HEK293 (cell line): ENCODE measurements at regions not wholly inside any gene's neighbourhood (a gene's known extent, or its start where the extent isn't known, plus 50 kb on each side); places are given as distances from the start of the nearest gene placed in this dataset.
A peak's percentile ranks its signal among the peaks of the same experiment; 100 is the strongest.
"Not testable (repeated sequence)": the region's sequence is repeated elsewhere in the genome, so short reads cannot be mapped to it uniquely, and the experiment has no call there.

Experiments
- CTCF ChIA-PET: fragments of 350-600 bp; formaldehyde crosslinking; extraction: SDS; loops from one replicate; lab custom pipeline; 2021; ENCODE audit warnings: antibody characterized with exemption; lab: Yijun Ruan, JAX
- POLR2A ChIA-PET: fragments of 300-600 bp; formaldehyde crosslinking; extraction: SDS; loops from one replicate; lab custom pipeline; 2020; ENCODE audit warnings: antibody characterized with exemption, inconsistent platforms; lab: Yijun Ruan, JAX
- H3K27ac ChIP-seq: fragments of 200-500 bp; sonication (Bioruptor generic); 2 replicates; pipeline ENCODE4 v1.5.1; 2014; ENCODE audit warnings: low read depth, low read length, control low read depth, inconsistent platforms; ENCODE audit errors: extremely low read depth
- H3K36me3 ChIP-seq, 2 experiments: fragments of 200-500 bp in 1 of 2; sonication (Bioruptor generic) in 1 of 2; 1 replicate in 1 of 2; 2 replicates in 1 of 2; pipeline ENCODE4 v1.5.1; 2014 to 2017; ENCODE audit warnings: inconsistent platforms in 2 of 2, low read length in 2 of 2; ENCODE audit not compliant: control insufficient read depth in 2 of 2, insufficient read depth in 1 of 2
- H3K4me1 ChIP-seq: fragments of 200-500 bp; sonication (Bioruptor generic); 2 replicates; pipeline ENCODE4 v1.5.1; 2014; ENCODE audit warnings: mild to moderate bottlenecking, low read length, inconsistent platforms; ENCODE audit not compliant: control insufficient read depth, insufficient read depth
- H3K4me3 ChIP-seq: 2 replicates; pipeline ENCODE4 v1.5.1; 2011; ENCODE audit warnings: low read depth, mild to moderate bottlenecking, control low read depth, low read length, moderate library complexity
- H3K9me3 ChIP-seq: fragments of 200-500 bp; sonication (Bioruptor generic); 2 replicates; pipeline ENCODE4 v1.5.1; 2014; ENCODE audit warnings: low read depth, low read length, inconsistent platforms; ENCODE audit not compliant: control insufficient read depth, insufficient read depth
- PRDM1 ChIP-seq: fragments of 450-650 bp; formaldehyde crosslinking; IDR thresholded peaks from 2 replicates; pipeline ENCODE4; 2016; ENCODE audit warnings: missing biosample characterization, missing genetic modification characterization
- SCRT1 ChIP-seq: fragments of 450-650 bp; formaldehyde crosslinking; IDR thresholded peaks from 2 replicates; pipeline ENCODE4 v1.5.1; 2016; ENCODE audit warnings: missing biosample characterization, missing genetic modification characterization, borderline replicate concordance
- ZEB2 ChIP-seq: fragments of 450-650 bp; formaldehyde crosslinking; IDR thresholded peaks from 2 replicates; pipeline ENCODE4 v1.5.1; 2016; ENCODE audit warnings: missing biosample characterization, missing genetic modification characterization
- ZNF112 ChIP-seq: fragments of 450-650 bp; formaldehyde crosslinking; IDR thresholded peaks from 2 replicates; pipeline ENCODE4 v1.5.0; 2017; ENCODE audit warnings: missing biosample characterization, missing genetic modification characterization
- ZNF121 ChIP-seq: fragments of 450-650 bp; formaldehyde crosslinking; IDR thresholded peaks from 2 replicates; pipeline ENCODE4 v1.5.1; 2016; ENCODE audit warnings: missing biosample characterization, missing genetic modification characterization
- ZNF274 ChIP-seq, 2 experiments: fragments of 200-500 bp in 1 of 2; fragments of 450-650 bp in 1 of 2; sonication (Bioruptor generic) in 1 of 2; formaldehyde crosslinking in 1 of 2; IDR thresholded peaks; 2 replicates each; pipeline versions ENCODE4 v1.5.1 to v1.6.1; 2014 to 2016; ENCODE audit warnings: borderline replicate concordance in 1 of 2, inconsistent platforms in 1 of 2, low read length in 1 of 2, missing biosample characterization in 1 of 2, missing genetic modification characterization in 1 of 2
- ZNF324 ChIP-seq: fragments of 450-650 bp; formaldehyde crosslinking; IDR thresholded peaks from 2 replicates; pipeline ENCODE4 v1.5.1; 2016; ENCODE audit warnings: missing biosample characterization, missing genetic modification characterization
- ZNF341 ChIP-seq: fragments of 450-650 bp; formaldehyde crosslinking; IDR thresholded peaks from 2 replicates; pipeline ENCODE4; 2016; ENCODE audit warnings: low read depth, missing biosample characterization, missing genetic modification characterization
- ZNF473 ChIP-seq: fragments of 450-650 bp; formaldehyde crosslinking; IDR thresholded peaks from 2 replicates; pipeline ENCODE4 v1.5.1; 2017; ENCODE audit warnings: missing biosample characterization, missing genetic modification characterization
- ZNF488 ChIP-seq: fragments of 450-650 bp; formaldehyde crosslinking; IDR thresholded peaks from 2 replicates; pipeline ENCODE4 v1.5.1; 2016; ENCODE audit warnings: missing biosample characterization, missing genetic modification characterization
- ZNF529 ChIP-seq: fragments of 450-650 bp; formaldehyde crosslinking; IDR thresholded peaks from 2 replicates; pipeline ENCODE4 v1.5.1; 2017; ENCODE audit warnings: missing genetic modification characterization, missing biosample characterization; ENCODE audit not compliant: insufficient replicate concordance
- ZNF544 ChIP-seq: fragments of 450-650 bp; formaldehyde crosslinking; IDR thresholded peaks from 2 replicates; pipeline ENCODE4 v1.5.0; 2017; ENCODE audit warnings: missing biosample characterization, missing genetic modification characterization
- ZNF555 ChIP-seq: fragments of 450-650 bp; formaldehyde crosslinking; conservative IDR thresholded peaks from 2 replicates; pipeline ENCODE4 v1.5.1; 2017; ENCODE audit warnings: missing biosample characterization, mild to moderate bottlenecking, missing genetic modification characterization, inconsistent platforms
- ZNF561 ChIP-seq: fragments of 450-650 bp; IDR thresholded peaks from 2 replicates; pipeline ENCODE4 v1.5.1; 2018; ENCODE audit warnings: missing biosample characterization, missing genetic modification characterization, borderline replicate concordance
- ZSCAN16 ChIP-seq: fragments of 450-650 bp; formaldehyde crosslinking; IDR thresholded peaks from 2 replicates; pipeline ENCODE4 v1.5.1; 2016; ENCODE audit warnings: missing biosample characterization, missing genetic modification characterization
- ZSCAN30 ChIP-seq: fragments of 450-650 bp; IDR thresholded peaks from 2 replicates; pipeline ENCODE4 v1.5.1; 2018; ENCODE audit warnings: missing biosample characterization, mild to moderate bottlenecking, missing genetic modification characterization, moderate library complexity
- TF ChIP-seq, protein P1 (sequence below): fragments of 450-650 bp; formaldehyde crosslinking; IDR thresholded peaks from 2 replicates; pipeline ENCODE4 v1.5.1; 2017; ENCODE audit warnings: missing biosample characterization, mild to moderate bottlenecking, missing genetic modification characterization, moderate library complexity
- TF ChIP-seq, protein P2 (sequence below): fragments of 450-650 bp; formaldehyde crosslinking; IDR thresholded peaks from 2 replicates; pipeline ENCODE4 v1.5.1; 2017; ENCODE audit warnings: missing biosample characterization, missing genetic modification characterization
- TF ChIP-seq, protein P3 (sequence below): fragments of 450-650 bp; formaldehyde crosslinking; IDR thresholded peaks from 2 replicates; pipeline ENCODE4 v1.5.1; 2016; ENCODE audit warnings: missing biosample characterization, missing genetic modification characterization, low read depth
- TF ChIP-seq, protein P4 (sequence below): fragments of 450-650 bp; formaldehyde crosslinking; IDR thresholded peaks from 2 replicates; pipeline ENCODE4 v1.5.1; 2016; ENCODE audit warnings: missing biosample characterization, missing genetic modification characterization

DNA sequence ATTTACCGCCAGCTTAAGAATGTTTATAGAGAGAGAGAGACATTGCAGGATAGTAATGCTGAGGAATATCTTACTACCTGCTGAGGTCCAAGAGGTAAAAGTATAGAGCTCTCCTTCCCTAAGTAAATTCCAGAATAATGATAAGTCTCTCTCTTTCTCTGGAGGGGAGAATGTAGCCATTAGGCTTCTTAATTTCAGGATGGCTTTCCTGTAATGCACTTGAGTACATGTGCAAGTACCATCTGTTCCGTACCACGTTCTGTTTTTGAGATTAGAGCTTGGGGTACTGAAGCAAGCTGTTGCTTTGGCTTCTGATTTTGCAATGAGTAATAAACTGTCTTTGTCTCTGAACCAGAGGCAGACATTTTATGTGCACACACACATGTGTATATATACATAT is 1314.0 kb downstream of the JRKL start:
- Histone ChIP-seq H3K4me1 (no peaks in the 10 kb centered on the region), H3K4me3 (no peak overlapping the region), H3K36me3 (no peaks in the 10 kb centered on the region)
- CTCF ChIA-PET, result no interaction called here
- TF ChIP-seq, protein P1, sequence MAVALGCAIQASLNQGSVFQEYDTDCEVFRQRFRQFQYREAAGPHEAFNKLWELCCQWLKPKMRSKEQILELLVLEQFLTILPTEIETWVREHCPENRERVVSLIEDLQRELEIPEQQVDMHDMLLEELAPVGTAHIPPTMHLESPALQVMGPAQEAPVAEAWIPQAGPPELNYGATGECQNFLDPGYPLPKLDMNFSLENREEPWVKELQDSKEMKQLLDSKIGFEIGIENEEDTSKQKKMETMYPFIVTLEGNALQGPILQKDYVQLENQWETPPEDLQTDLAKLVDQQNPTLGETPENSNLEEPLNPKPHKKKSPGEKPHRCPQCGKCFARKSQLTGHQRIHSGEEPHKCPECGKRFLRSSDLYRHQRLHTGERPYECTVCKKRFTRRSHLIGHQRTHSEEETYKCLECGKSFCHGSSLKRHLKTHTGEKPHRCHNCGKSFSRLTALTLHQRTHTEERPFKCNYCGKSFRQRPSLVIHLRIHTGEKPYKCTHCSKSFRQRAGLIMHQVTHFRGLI (tag by site-specific recombination), result no peak
- TF ChIP-seq PRDM1 (tag by site-specific recombination) (no peak), ZNF473 (no peak)
- TF ChIP-seq, all 188 proteins: peak for 0
- POLR2A ChIA-PET, result no interaction called here
- Histone ChIP-seq H3K9me3 (no peaks in the 10 kb centered on the region), H3K27ac (no peak overlapping the region)

- H3K9me3 ChIP-seq, H3K4me1 ChIP-seq, POLR2A ChIA-PET, H3K4me3 ChIP-seq, H3K36me3 ChIP-seq, H3K27ac ChIP-seq, CTCF ChIA-PET: not testable (repeated sequence)
These were observed 1315.3 kb upstream of the CNTN5 start for GRCh38 chr11:97705441-97705840.

- Histone ChIP-seq H3K4me3 (no peak overlapping the region), H3K36me3 (no peaks in the 10 kb centered on the region), H3K27ac (no peak overlapping the region), H3K9me3 (no peaks in the 10 kb centered on the region), H3K4me1 (no peaks in the 10 kb centered on the region)
- CTCF ChIA-PET, result no interaction called here
- POLR2A ChIA-PET, result no interaction called here
- TF ChIP-seq ZNF561 (tag by site-specific recombination) (no peak), ZNF488 (tag by site-specific recombination) (no peak), ZSCAN30 (tag by site-specific recombination) (no peak), ZNF529 (tag by site-specific recombination) (no peak), ZNF324 (tag by site-specific recombination) (no peak), ZNF274 (IDR thresholded peaks at IDR 0.05; ENCODE audit: low read length) (no peak), ZNF274 (tag by site-specific recombination; IDR thresholded peaks at IDR 0.05; ENCODE audit: borderline replicate concordance) (no peak), ZNF555 (tag by site-specific recombination) (no peak), ZNF341 (tag by site-specific recombination) (no peak), ZNF544 (tag by site-specific recombination) (no peak)
- TF ChIP-seq, protein P2, sequence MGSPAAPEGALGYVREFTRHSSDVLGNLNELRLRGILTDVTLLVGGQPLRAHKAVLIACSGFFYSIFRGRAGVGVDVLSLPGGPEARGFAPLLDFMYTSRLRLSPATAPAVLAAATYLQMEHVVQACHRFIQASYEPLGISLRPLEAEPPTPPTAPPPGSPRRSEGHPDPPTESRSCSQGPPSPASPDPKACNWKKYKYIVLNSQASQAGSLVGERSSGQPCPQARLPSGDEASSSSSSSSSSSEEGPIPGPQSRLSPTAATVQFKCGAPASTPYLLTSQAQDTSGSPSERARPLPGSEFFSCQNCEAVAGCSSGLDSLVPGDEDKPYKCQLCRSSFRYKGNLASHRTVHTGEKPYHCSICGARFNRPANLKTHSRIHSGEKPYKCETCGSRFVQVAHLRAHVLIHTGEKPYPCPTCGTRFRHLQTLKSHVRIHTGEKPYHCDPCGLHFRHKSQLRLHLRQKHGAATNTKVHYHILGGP (tag by site-specific recombination), result no peak
These were observed 1302.8 kb upstream of the CNTN5 start for GRCh38 chr11:97717922-97718321.

GRCh38 chr11:97722065-97722464 is 1298.7 kb upstream of the CNTN5 start:
- TF ChIP-seq, protein P3, sequence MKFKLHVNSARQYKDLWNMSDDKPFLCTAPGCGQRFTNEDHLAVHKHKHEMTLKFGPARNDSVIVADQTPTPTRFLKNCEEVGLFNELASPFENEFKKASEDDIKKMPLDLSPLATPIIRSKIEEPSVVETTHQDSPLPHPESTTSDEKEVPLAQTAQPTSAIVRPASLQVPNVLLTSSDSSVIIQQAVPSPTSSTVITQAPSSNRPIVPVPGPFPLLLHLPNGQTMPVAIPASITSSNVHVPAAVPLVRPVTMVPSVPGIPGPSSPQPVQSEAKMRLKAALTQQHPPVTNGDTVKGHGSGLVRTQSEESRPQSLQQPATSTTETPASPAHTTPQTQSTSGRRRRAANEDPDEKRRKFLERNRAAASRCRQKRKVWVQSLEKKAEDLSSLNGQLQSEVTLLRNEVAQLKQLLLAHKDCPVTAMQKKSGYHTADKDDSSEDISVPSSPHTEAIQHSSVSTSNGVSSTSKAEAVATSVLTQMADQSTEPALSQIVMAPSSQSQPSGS (tag by site-specific recombination), result no peak
- TF ChIP-seq, protein P4, sequence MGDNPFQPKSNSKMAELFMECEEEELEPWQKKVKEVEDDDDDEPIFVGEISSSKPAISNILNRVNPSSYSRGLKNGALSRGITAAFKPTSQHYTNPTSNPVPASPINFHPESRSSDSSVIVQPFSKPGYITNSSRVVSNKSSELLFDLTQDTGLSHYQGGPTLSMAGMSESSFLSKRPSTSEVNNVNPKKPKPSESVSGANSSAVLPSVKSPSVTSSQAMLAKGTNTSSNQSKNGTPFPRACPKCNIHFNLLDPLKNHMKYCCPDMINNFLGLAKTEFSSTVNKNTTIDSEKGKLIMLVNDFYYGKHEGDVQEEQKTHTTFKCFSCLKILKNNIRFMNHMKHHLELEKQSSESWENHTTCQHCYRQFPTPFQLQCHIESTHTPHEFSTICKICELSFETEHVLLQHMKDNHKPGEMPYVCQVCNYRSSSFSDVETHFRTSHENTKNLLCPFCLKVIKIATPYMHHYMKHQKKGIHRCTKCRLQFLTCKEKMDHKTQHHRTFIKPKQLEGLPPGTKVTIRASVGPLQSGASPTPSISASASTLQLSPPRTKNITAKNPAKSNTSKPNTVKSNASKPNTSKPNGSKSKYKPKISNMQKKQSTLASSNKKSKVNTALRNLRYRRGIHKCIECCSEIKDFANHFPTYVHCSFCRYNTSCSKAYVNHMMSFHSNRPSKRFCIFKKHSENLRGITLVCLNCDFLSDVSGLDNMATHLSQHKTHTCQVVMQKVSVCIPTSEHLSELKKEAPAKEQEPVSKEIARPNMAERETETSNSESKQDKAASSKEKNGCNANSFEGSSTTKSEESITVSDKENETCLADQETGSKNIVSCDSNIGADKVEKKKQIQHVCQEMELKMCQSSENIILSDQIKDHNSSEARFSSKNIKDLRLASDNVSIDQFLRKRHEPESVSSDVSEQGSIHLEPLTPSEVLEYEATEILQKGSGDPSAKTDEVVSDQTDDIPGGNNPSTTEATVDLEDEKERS, result no peak
- no peak for TF ChIP-seq ZNF121 (tag by site-specific recombination)
- no peak for TF ChIP-seq ZSCAN16
- no peak for TF ChIP-seq ZNF112 (tag by site-specific recombination)
- no peak for TF ChIP-seq ZEB2 (tag by site-specific recombination)
- no peak for TF ChIP-seq SCRT1 (tag by site-specific recombination)
- POLR2A ChIA-PET, result no interaction called here
- H3K36me3 ChIP-seq, result no peaks in the 10 kb centered on the region
- peak overlapping the region; percentile 40; the same call in 1 of the 2 replicates for H3K27ac ChIP-seq
- H3K4me3 ChIP-seq, result no peak overlapping the region
- no peaks in the 10 kb centered on the region for H3K4me1 ChIP-seq
- CTCF ChIA-PET, result no interaction called here
- no peaks in the 10 kb centered on the region for H3K9me3 ChIP-seq
